ENCODE measurements at regions not wholly inside any gene's neighbourhood (a gene's known extent, or its start where the extent isn't known, plus 50 kb on each side); places are given as distances from the start of the nearest gene placed in this dataset.

- intact Hi-C loops (cut with DNase I), result no loop called here
- no peak for ATAC-seq
- Histone ChIP-seq H3K36me3 (no peaks in the 10 kb centered on the region), H3K9me3 (peaks cover 0 to 9% (median 0%) of the 10 kb centered on the region in 12 donors), H3K27ac (no peak overlapping the region), H3K4me1 (no peaks in the 10 kb centered on the region), H3K27me3 (no peaks in the 10 kb centered on the region), H3K4me3 (no peak overlapping the region)
- TF ChIP-seq POLR2A (IDR thresholded peaks at IDR 0.05) (no peak), CTCF (IDR thresholded peaks at IDR 0.05) (no peak)
- DNase-seq, result no peak
Measured at GRCh38 chr7:118452128-118452527, 227.6 kb downstream of the ANKRD7 start.

GRCh38 chr7:118467381-118467780, 242.9 kb downstream of the ANKRD7 start:
- TF ChIP-seq POLR2A (IDR thresholded peaks at IDR 0.05), result no peak
- intact Hi-C loops (cut with DNase I), result loop anchor here in 1 of 10 donors (10.0 kb wide), 1 partner anchor 963 kb away; no protein-coding TSS in a partner anchor
- Histone ChIP-seq H3K36me3 (no peaks in the 10 kb centered on the region), H3K4me3 (no peak overlapping the region), H3K27ac (no peak overlapping the region), H3K4me1 (no peaks in the 10 kb centered on the region), H3K27me3 (no peaks in the 10 kb centered on the region), H3K9me3 (no peaks in the 10 kb centered on the region)
- ATAC-seq (no peak), DNase-seq (no peak)
- whole genome bisulfite sequencing, 4 donors, result 27 to 40% (median 39%) methylated on average over 2 of the region's 2 CpGs

- DNase-seq (no peak), ATAC-seq (no peak)
- Histone ChIP-seq H3K27ac (no peak overlapping the region), H3K27me3 (no peaks in the 10 kb centered on the region), H3K36me3 (no peaks in the 10 kb centered on the region), H3K4me3 (no peak overlapping the region), H3K4me1 (no peaks in the 10 kb centered on the region), H3K9me3 (no peaks in the 10 kb centered on the region)
- intact Hi-C loops (cut with DNase I), result no loop called here
- WGBS, 4 donors, result 86 to 90% (median 87%) methylated on average over 3 of the region's 3 CpGs
- TF ChIP-seq POLR2A (IDR thresholded peaks at IDR 0.05), result no peak
- TF ChIP-seq CTCF (IDR thresholded peaks at IDR 0.05), result no peak
Measured at GRCh38 chr7:118472581-118472980, 248.1 kb downstream of the ANKRD7 start.

- Histone ChIP-seq H3K4me3 (no peak overlapping the region), H3K4me1 (no peaks in the 10 kb centered on the region), H3K9me3 (no peaks in the 10 kb centered on the region), H3K27me3 (no peaks in the 10 kb centered on the region), H3K27ac (no peak overlapping the region), H3K36me3 (no peaks in the 10 kb centered on the region)
- no peak for ATAC-seq
- TF ChIP-seq POLR2A (IDR thresholded peaks at IDR 0.05), result no peak
- TF ChIP-seq CTCF (IDR thresholded peaks at IDR 0.05), result no peak
- 79 to 84% (median 82%) methylated on average over 5 of the region's 5 CpGs for WGBS, 4 donors
- intact Hi-C loops (cut with DNase I), result no loop called here
- DNase-seq, result no peak
Measured at GRCh38 chr7:118473271-118473670, 248.8 kb downstream of the ANKRD7 start.

- DNase-seq (no peak), ATAC-seq (no peak)
- H3K27me3 ChIP-seq, result no peaks in the 10 kb centered on the region
- H3K36me3 ChIP-seq, result no peaks in the 10 kb centered on the region
- no peak overlapping the region for H3K4me3 ChIP-seq
- no peak for TF ChIP-seq POLR2A (IDR thresholded peaks at IDR 0.05)
- no peak for TF ChIP-seq CTCF (IDR thresholded peaks at IDR 0.05)
- no peaks in the 10 kb centered on the region for H3K4me1 ChIP-seq
- H3K27ac ChIP-seq, result no peak overlapping the region
- WGBS, 4 donors, result 66 to 80% (median 71%) methylated on average over 2 of the region's 2 CpGs
- intact Hi-C loops (cut with DNase I), result no loop called here
- H3K9me3 ChIP-seq, result peaks cover 0 to 1% (median 0%) of the 10 kb centered on the region in 12 donors
Measured at GRCh38 chr7:118476036-118476435, 251.5 kb downstream of the ANKRD7 start.

Data from heart left ventricle (tissue), 16 donors.